NT2/D1 (cell line): ENCODE measurements at regions not wholly inside any gene's neighbourhood (a gene's known extent, or its start where the extent isn't known, plus 50 kb on each side); places are given as distances from the start of the nearest gene placed in this dataset.

Source experiments
- SUZ12 ChIP-seq: IDR thresholded peaks from 2 replicates; pipeline ENCODE4 v1.6.1; 2011; ENCODE audit not compliant: insufficient read length, insufficient read depth; ENCODE audit errors: extremely low read depth
- YY1 ChIP-seq: IDR thresholded peaks from 2 replicates; pipeline ENCODE4 v1.6.1; 2011; ENCODE audit not compliant: insufficient read length, insufficient read depth
- ZNF274 ChIP-seq: IDR thresholded peaks from 2 replicates; pipeline ENCODE4 v1.6.1; 2011; ENCODE audit warnings: mild to moderate bottlenecking, low read depth, low read length

GRCh38 chr6:78551361-78551760 is 316.0 kb upstream of the IRAK1BP1 start:
- TF ChIP-seq SUZ12 (no peak), YY1 (no peak), ZNF274 (no peak)
